GM21515 (cell line): ENCODE measurements at regions not wholly inside any gene's neighbourhood (a gene's known extent, or its start where the extent isn't known, plus 50 kb on each side); places are given as distances from the start of the nearest gene placed in this dataset.
"Not testable (repeated sequence)": the region's sequence is repeated elsewhere in the genome, so short reads cannot be mapped to it uniquely, and the experiment has no call there.

ENCODE experiments used
- ATAC-seq: cut with Tn5 transposase; IDR thresholded peaks from one replicate; pipeline ENCODE4 v1.9.1; 2021; ENCODE audit not compliant: unreplicated experiment

- ATAC-seq = no peak
Observed at GRCh38 chr21:21996891-21997290, 998.7 kb downstream of the NCAM2 start.

- ATAC-seq = no peak
Observed at GRCh38 chr21:21997390-21998333, 999.5 kb downstream of the NCAM2 start.

GRCh38 chr21:22019766-22020165 lies 1021.6 kb downstream of the NCAM2 start:
- ATAC-seq = no peak

- ATAC-seq = no peak
Observed at GRCh38 chr21:22020221-22020620, 1022.0 kb downstream of the NCAM2 start.

- not testable (repeated sequence) for ATAC-seq
Observed at GRCh38 chr21:22023896-22024295, 1025.7 kb downstream of the NCAM2 start.

- ATAC-seq = no peak
Observed at GRCh38 chr21:22044431-22044830, 1046.2 kb downstream of the NCAM2 start.

GRCh38 chr21:22046576-22046975 lies 1048.4 kb downstream of the NCAM2 start:
- no peak for ATAC-seq

- ATAC-seq = no peak
Observed at GRCh38 chr21:22056904-22057303, 1058.7 kb downstream of the NCAM2 start.

- ATAC-seq = no peak
Observed at GRCh38 chr21:22062472-22063139, 1064.4 kb downstream of the NCAM2 start.

GRCh38 chr21:22063140-22063539 lies 1064.9 kb downstream of the NCAM2 start:
- ATAC-seq = no peak

- no peak for ATAC-seq
Observed at GRCh38 chr21:22076471-22076870, 1078.3 kb downstream of the NCAM2 start.

- no peak for ATAC-seq
Observed at GRCh38 chr21:22083899-22084298, 1085.7 kb downstream of the NCAM2 start.

- no peak for ATAC-seq
Observed at GRCh38 chr21:22096314-22096713, 1098.1 kb downstream of the NCAM2 start.

GRCh38 chr21:22106720-22107410 lies 1108.7 kb downstream of the NCAM2 start:
- no peak for ATAC-seq

GRCh38 chr21:22115746-22116145 lies 1117.5 kb downstream of the NCAM2 start:
- ATAC-seq = no peak

GRCh38 chr21:22120616-22121266 lies 1122.5 kb downstream of the NCAM2 start:
- ATAC-seq = no peak

GRCh38 chr21:22125581-22125980 lies 1127.4 kb downstream of the NCAM2 start:
- ATAC-seq = no peak

- ATAC-seq = no peak
Observed at GRCh38 chr21:22128671-22129070, 1130.5 kb downstream of the NCAM2 start.

- no peak for ATAC-seq
Observed at GRCh38 chr21:22132358-22133071, 1134.3 kb downstream of the NCAM2 start.

- no peak for ATAC-seq
Observed at GRCh38 chr21:22136740-22137139, 1138.5 kb downstream of the NCAM2 start.
